HEK293 (cell line): ENCODE measurements at regions not wholly inside any gene's neighbourhood (a gene's known extent, or its start where the extent isn't known, plus 50 kb on each side); places are given as distances from the start of the nearest gene placed in this dataset.
A peak's percentile ranks its signal among the peaks of the same experiment; 100 is the strongest.

Source experiments
- GFI1B ChIP-seq: fragments of 450-650 bp; formaldehyde crosslinking; IDR thresholded peaks from 2 replicates; pipeline ENCODE4 v1.5.1; 2016; ENCODE audit warnings: missing biosample characterization, missing genetic modification characterization
- HIC1 ChIP-seq: fragments of 450-650 bp; formaldehyde crosslinking; IDR thresholded peaks from 2 replicates; pipeline ENCODE4 v1.5.1; 2016; ENCODE audit warnings: missing biosample characterization, missing genetic modification characterization
- HOXC10 ChIP-seq: sonication (generic); formaldehyde crosslinking; IDR thresholded peaks from 2 replicates; pipeline ENCODE4 v1.8.1; 2023; ENCODE audit warnings: mild to moderate bottlenecking, missing genetic modification reagents
- HOXD13 ChIP-seq: sonication (generic); formaldehyde crosslinking; IDR thresholded peaks from 2 replicates; pipeline ENCODE4 v1.8.0; 2022; ENCODE audit warnings: missing genetic modification reagents, borderline replicate concordance
- KLF9 ChIP-seq: fragments of 450-650 bp; formaldehyde crosslinking; IDR thresholded peaks from 2 replicates; pipeline ENCODE4 v1.5.1; 2016; ENCODE audit warnings: missing biosample characterization, missing genetic modification characterization, low read depth
- MYNN ChIP-seq: fragments of 450-650 bp; formaldehyde crosslinking; IDR thresholded peaks from 2 replicates; pipeline ENCODE4 v1.5.1; 2016; ENCODE audit warnings: missing biosample characterization, missing genetic modification characterization, borderline replicate concordance
- PRDM1 ChIP-seq: fragments of 450-650 bp; formaldehyde crosslinking; IDR thresholded peaks from 2 replicates; pipeline ENCODE4; 2016; ENCODE audit warnings: missing biosample characterization, missing genetic modification characterization
- PRDM2 ChIP-seq: fragments of 450-650 bp; formaldehyde crosslinking; IDR thresholded peaks from 2 replicates; pipeline ENCODE4 v1.5.1; 2016; ENCODE audit warnings: missing biosample characterization, missing genetic modification characterization, borderline replicate concordance
- REPIN1 ChIP-seq: fragments of 450-650 bp; formaldehyde crosslinking; IDR thresholded peaks from 2 replicates; pipeline ENCODE4 v1.5.1; 2017; ENCODE audit warnings: missing biosample characterization, missing genetic modification characterization, low read depth
- SALL2 ChIP-seq: fragments of 450-650 bp; formaldehyde crosslinking; IDR thresholded peaks from 2 replicates; pipeline ENCODE4 v1.5.0; 2017; ENCODE audit warnings: missing biosample characterization, mild to moderate bottlenecking, missing genetic modification characterization, borderline replicate concordance
- SCRT2 ChIP-seq: fragments of 450-650 bp; formaldehyde crosslinking; IDR thresholded peaks from 2 replicates; pipeline ENCODE4 v1.5.1; 2016; ENCODE audit warnings: missing biosample characterization, missing genetic modification characterization
- YY2 ChIP-seq: fragments of 450-650 bp; formaldehyde crosslinking; IDR thresholded peaks from 2 replicates; pipeline ENCODE4 v1.5.1; 2016; ENCODE audit warnings: missing biosample characterization, missing genetic modification characterization
- ZBTB1 ChIP-seq: fragments of 450-650 bp; formaldehyde crosslinking; IDR thresholded peaks from 2 replicates; pipeline ENCODE4 v1.5.1; 2016; ENCODE audit warnings: missing biosample characterization, missing genetic modification characterization
- ZFP37 ChIP-seq: fragments of 450-650 bp; formaldehyde crosslinking; IDR thresholded peaks from 2 replicates; pipeline ENCODE4 v1.5.1; 2016; ENCODE audit warnings: missing biosample characterization, missing genetic modification characterization
- ZIC2 ChIP-seq: fragments of 450-650 bp; formaldehyde crosslinking; IDR thresholded peaks from 2 replicates; pipeline ENCODE4 v1.5.1; 2016; ENCODE audit warnings: missing biosample characterization, missing genetic modification characterization
- ZNF121 ChIP-seq: fragments of 450-650 bp; formaldehyde crosslinking; IDR thresholded peaks from 2 replicates; pipeline ENCODE4 v1.5.1; 2016; ENCODE audit warnings: missing biosample characterization, missing genetic modification characterization
- ZNF16 ChIP-seq: fragments of 450-650 bp; formaldehyde crosslinking; IDR thresholded peaks from 2 replicates; pipeline ENCODE4 v1.5.1; 2016; ENCODE audit warnings: low read depth, missing biosample characterization, missing genetic modification characterization
- ZNF169 ChIP-seq: fragments of 450-650 bp; formaldehyde crosslinking; IDR thresholded peaks from 2 replicates; pipeline ENCODE4 v1.5.1; 2016; ENCODE audit warnings: missing biosample characterization, missing genetic modification characterization
- ZNF211 ChIP-seq: fragments of 450-650 bp; formaldehyde crosslinking; IDR thresholded peaks from 2 replicates; pipeline ENCODE4 v1.5.1; 2016; ENCODE audit warnings: low read depth, missing biosample characterization, missing genetic modification characterization
- ZNF24 ChIP-seq: fragments of 450-650 bp; formaldehyde crosslinking; IDR thresholded peaks from 2 replicates; pipeline ENCODE4 v1.5.1; 2016; ENCODE audit warnings: missing biosample characterization, missing genetic modification characterization
- ZNF335 ChIP-seq: fragments of 450-650 bp; formaldehyde crosslinking; conservative IDR thresholded peaks from 2 replicates; pipeline ENCODE4 v1.5.1; 2016; ENCODE audit warnings: missing biosample characterization, missing genetic modification characterization
- ZNF48 ChIP-seq: fragments of 450-650 bp; formaldehyde crosslinking; IDR thresholded peaks from 2 replicates; pipeline ENCODE4 v1.5.1; 2016; ENCODE audit warnings: missing biosample characterization, missing genetic modification characterization
- ZNF488 ChIP-seq: fragments of 450-650 bp; formaldehyde crosslinking; IDR thresholded peaks from 2 replicates; pipeline ENCODE4 v1.5.1; 2016; ENCODE audit warnings: missing biosample characterization, missing genetic modification characterization
- ZNF514 ChIP-seq: fragments of 450-650 bp; formaldehyde crosslinking; IDR thresholded peaks from 2 replicates; pipeline ENCODE4 v1.5.1; 2016; ENCODE audit warnings: missing biosample characterization, missing genetic modification characterization
- ZNF530 ChIP-seq: fragments of 450-650 bp; formaldehyde crosslinking; IDR thresholded peaks from 2 replicates; pipeline ENCODE4 v1.5.1; 2016; ENCODE audit warnings: low read depth, missing biosample characterization, missing genetic modification characterization
- ZNF626 ChIP-seq: fragments of 450-650 bp; sonication (Bioruptor Pico); formaldehyde crosslinking; IDR thresholded peaks from 2 replicates; pipeline ENCODE4 v1.5.1; 2018; ENCODE audit warnings: missing biosample characterization, missing genetic modification characterization, inconsistent platforms
- ZNF768 ChIP-seq: fragments of 450-650 bp; formaldehyde crosslinking; IDR thresholded peaks from 2 replicates; pipeline ENCODE4 v1.5.1; 2018; ENCODE audit warnings: missing biosample characterization, mild to moderate bottlenecking, missing genetic modification characterization
- ZNF776 ChIP-seq: fragments of 450-650 bp; formaldehyde crosslinking; IDR thresholded peaks from 2 replicates; pipeline ENCODE4 v1.5.0; 2017; ENCODE audit warnings: missing biosample characterization, missing genetic modification characterization, borderline replicate concordance
- ZNF785 ChIP-seq: fragments of 450-650 bp; formaldehyde crosslinking; IDR thresholded peaks from 2 replicates; pipeline ENCODE4 v1.5.1; 2016; ENCODE audit warnings: missing biosample characterization, missing genetic modification characterization
- ZNF791 ChIP-seq: fragments of 450-650 bp; formaldehyde crosslinking; IDR thresholded peaks from 2 replicates; pipeline ENCODE4 v1.5.1; 2016; ENCODE audit warnings: missing biosample characterization, missing genetic modification characterization
- TF ChIP-seq, protein P1 (sequence below): fragments of 450-650 bp; formaldehyde crosslinking; IDR thresholded peaks from 2 replicates; pipeline ENCODE4; 2016; ENCODE audit warnings: missing biosample characterization, missing genetic modification characterization
- TF ChIP-seq, protein P2 (sequence below): fragments of 450-650 bp; formaldehyde crosslinking; IDR thresholded peaks from 2 replicates; pipeline ENCODE4 v1.5.1; 2017; ENCODE audit warnings: missing biosample characterization, missing genetic modification characterization

DNA sequence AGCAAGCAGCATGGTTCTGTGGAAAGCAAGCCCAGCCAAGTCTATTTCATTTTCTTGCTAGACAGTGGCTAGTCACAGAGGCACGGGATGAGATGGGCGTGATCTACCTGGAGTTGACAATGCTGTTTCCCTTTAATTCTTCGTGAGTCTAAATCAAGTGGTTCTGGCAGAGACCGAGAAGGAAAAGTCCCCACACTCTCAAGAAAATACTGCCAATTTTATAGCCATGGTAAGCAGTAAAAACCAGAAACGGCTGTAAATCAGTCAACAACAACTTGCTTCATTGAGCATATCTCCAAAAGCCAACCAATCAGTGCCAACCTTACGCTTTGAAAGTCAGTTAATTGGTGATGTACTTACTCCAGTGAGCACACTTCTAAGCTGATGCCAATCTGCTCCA is 223.4 kb downstream of the SEC23IP start (continued):
- TF ChIP-seq HOXD13 (CRISPR knock-in tag) (no peak), MYNN (tag by site-specific recombination) (no peak), ZNF785 (tag by site-specific recombination) (no peak), SALL2 (tag by site-specific recombination) (no peak), YY2 (tag by site-specific recombination) (no peak), ZIC2 (no peak), GFI1B (tag by site-specific recombination) (peak; percentile 89), ZBTB1 (tag by site-specific recombination) (no peak), ZNF791 (tag by site-specific recombination) (no peak), PRDM2 (tag by site-specific recombination) (no peak), ZNF169 (tag by site-specific recombination) (no peak), ZNF514 (tag by site-specific recombination) (no peak), ZNF121 (tag by site-specific recombination) (no peak), ZNF48 (tag by site-specific recombination) (no peak), ZNF24 (tag by site-specific recombination) (no peak), PRDM1 (no peak), ZNF335 (tag by site-specific recombination) (no peak), KLF9 (tag by site-specific recombination) (0 out of 2 replicates have a peak, but pooled peaks have one; percentile 38), ZNF211 (tag by site-specific recombination) (no peak), ZNF626 (no peak), SCRT2 (tag by site-specific recombination) (no peak), ZNF16 (tag by site-specific recombination) (no peak), ZNF768 (tag by site-specific recombination) (no peak), ZFP37 (tag by site-specific recombination) (no peak), REPIN1 (tag by site-specific recombination) (no peak), ZNF488 (tag by site-specific recombination) (no peak), HIC1 (tag by site-specific recombination) (no peak), ZNF776 (tag by site-specific recombination) (no peak), HOXC10 (CRISPR knock-in tag) (no peak), ZNF530 (tag by site-specific recombination) (no peak)
- TF ChIP-seq, protein P1, sequence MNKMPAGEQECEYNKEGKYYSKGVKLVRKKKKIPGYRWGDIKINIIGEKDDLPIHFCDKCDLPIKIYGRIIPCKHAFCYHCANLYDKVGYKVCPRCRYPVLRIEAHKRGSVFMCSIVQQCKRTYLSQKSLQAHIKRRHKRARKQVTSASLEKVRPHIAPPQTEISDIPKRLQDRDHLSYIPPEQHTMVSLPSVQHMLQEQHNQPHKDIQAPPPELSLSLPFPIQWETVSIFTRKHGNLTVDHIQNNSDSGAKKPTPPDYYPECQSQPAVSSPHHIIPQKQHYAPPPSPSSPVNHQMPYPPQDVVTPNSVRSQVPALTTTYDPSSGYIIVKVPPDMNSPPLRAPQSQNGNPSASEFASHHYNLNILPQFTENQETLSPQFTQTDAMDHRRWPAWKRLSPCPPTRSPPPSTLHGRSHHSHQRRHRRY (tag by site-specific recombination): no peak
- TF ChIP-seq, protein P2, sequence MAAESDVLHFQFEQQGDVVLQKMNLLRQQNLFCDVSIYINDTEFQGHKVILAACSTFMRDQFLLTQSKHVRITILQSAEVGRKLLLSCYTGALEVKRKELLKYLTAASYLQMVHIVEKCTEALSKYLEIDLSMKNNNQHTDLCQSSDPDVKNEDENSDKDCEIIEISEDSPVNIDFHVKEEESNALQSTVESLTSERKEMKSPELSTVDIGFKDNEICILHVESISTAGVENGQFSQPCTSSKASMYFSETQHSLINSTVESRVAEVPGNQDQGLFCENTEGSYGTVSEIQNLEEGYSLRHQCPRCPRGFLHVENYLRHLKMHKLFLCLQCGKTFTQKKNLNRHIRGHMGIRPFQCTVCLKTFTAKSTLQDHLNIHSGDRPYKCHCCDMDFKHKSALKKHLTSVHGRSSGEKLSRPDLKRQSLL: no peak
